ENCODE measurements at regions not wholly inside any gene's neighbourhood (a gene's known extent, or its start where the extent isn't known, plus 50 kb on each side); places are given as distances from the start of the nearest gene placed in this dataset.

DNA sequence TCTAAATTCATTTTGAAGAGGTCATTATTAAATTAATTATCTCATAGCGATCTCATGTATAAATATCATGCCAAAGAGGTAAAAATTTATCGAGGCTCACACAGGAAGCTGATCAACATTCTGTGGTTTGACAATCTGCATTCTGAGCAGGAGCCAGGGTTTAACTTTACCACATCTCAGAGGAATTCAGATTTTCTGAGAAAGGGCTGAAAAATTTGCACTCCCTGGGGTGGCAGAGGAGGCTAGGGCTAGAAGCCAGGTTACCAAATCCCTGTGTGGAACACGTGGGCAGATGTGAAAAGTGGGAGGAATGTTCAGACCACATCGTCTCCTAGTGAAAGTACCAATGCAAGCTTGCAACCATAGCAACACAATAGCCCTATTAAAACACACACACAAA lies 63.5 kb upstream of the CTLA4 start:
- DNase-seq (ENCODE audit: low read depth), result peak; percentile 89
- H3K4me3 ChIP-seq (ENCODE audit: low read depth, low read length), result no peak overlapping the region
- no peaks in the 10 kb centered on the region for H3K27me3 ChIP-seq (ENCODE audit: control insufficient read depth, insufficient read depth, low read length)
- ChIA-PET POLR2A (interaction anchor here (0.6 to 0.7 kb wide), 2 partner anchors 153 to 281 kb away, joined by 3 read pairs; no protein-coding TSS in a partner anchor), CTCF (interaction anchor here (0.7 to 1.8 kb wide), 4 partner anchors 13 to 350 kb away, joined by 3 to 8 read pairs (median 4); no protein-coding TSS in a partner anchor)
- TF ChIP-seq, protein P1, sequence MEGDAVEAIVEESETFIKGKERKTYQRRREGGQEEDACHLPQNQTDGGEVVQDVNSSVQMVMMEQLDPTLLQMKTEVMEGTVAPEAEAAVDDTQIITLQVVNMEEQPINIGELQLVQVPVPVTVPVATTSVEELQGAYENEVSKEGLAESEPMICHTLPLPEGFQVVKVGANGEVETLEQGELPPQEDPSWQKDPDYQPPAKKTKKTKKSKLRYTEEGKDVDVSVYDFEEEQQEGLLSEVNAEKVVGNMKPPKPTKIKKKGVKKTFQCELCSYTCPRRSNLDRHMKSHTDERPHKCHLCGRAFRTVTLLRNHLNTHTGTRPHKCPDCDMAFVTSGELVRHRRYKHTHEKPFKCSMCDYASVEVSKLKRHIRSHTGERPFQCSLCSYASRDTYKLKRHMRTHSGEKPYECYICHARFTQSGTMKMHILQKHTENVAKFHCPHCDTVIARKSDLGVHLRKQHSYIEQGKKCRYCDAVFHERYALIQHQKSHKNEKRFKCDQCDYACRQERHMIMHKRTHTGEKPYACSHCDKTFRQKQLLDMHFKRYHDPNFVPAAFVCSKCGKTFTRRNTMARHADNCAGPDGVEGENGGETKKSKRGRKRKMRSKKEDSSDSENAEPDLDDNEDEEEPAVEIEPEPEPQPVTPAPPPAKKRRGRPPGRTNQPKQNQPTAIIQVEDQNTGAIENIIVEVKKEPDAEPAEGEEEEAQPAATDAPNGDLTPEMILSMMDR (IDR thresholded peaks at IDR 0.05; ENCODE audit: insufficient read depth, low read depth, low read length), result no peak
- H3K36me3 ChIP-seq (ENCODE audit: control insufficient read depth, insufficient read depth, low read length), result no peaks in the 10 kb centered on the region

DNA sequence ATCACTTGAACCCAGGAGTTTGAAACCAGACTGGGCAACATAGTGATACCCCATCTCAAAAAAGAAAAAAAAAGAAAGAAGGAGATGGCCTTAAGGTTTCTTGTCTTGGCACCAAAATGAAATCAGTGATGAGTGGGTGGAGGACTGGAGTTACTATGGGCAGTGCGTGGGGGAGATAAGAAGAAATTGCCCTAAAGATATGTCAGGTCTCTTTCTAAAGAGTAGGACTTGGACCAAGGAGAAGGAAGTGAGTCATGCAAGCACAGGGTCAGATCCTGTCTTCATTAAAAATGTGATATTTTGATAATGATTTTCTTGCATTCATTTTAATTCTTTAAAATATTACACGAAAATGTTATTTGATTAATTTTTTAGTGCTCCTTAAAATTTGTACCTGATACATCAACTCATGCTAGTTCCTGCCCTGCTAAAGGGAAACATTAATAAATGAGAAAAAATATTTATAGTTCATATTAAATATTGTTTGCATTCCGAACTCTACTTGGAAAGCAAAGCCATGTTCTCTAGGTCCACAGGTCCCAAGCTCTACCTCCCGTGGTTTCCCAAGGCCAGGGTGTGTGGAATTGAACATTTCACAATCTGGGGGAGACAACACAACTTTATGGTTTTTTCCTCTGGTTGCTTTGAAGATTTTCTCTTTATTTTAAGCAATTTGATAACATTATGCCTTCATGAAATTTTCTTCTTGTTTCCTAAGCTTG lies 62.6 kb upstream of the CTLA4 start:
- Histone ChIP-seq H3K27me3 (ENCODE audit: control insufficient read depth, insufficient read depth, low read length) (no peaks in the 10 kb centered on the region), H3K4me3 (ENCODE audit: low read depth, low read length) (no peak overlapping the region), H3K36me3 (ENCODE audit: control insufficient read depth, insufficient read depth, low read length) (no peaks in the 10 kb centered on the region)
- CTCF ChIA-PET, result interaction anchor here (0.6 kb wide), 2 partner anchors 116 to 166 kb away, joined by 3 read pairs; no protein-coding TSS in a partner anchor
- POLR2A ChIA-PET, result no interaction called here
- TF ChIP-seq, protein P1 (IDR thresholded peaks at IDR 0.05; ENCODE audit: insufficient read depth, low read depth, low read length), result no peak
- no peak for DNase-seq (ENCODE audit: low read depth)

DNA sequence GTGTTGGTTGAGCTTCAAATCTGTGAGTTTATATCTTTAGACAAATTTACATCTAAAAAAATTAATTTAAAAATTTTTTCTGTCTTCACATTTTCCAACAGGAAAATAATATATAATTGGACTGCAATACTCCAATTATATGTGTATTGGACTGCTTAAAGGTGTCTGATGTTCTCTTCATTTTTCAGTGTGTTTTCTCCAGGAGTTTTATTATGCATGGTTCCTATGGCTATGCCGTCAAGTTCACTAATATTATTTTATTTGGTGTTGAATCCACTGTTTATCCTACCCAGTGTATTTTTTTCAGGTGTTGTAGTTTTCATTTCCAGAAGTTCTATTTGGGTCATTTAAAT lies 62.1 kb upstream of the CTLA4 start:
- no peaks in the 10 kb centered on the region for H3K27me3 ChIP-seq (ENCODE audit: control insufficient read depth, insufficient read depth, low read length)
- DNase-seq (ENCODE audit: low read depth), result no peak
- TF ChIP-seq, protein P1 (IDR thresholded peaks at IDR 0.05; ENCODE audit: insufficient read depth, low read depth, low read length), result no peak
- CTCF ChIA-PET, result interaction anchor here (0.6 kb wide), 2 partner anchors 117 to 167 kb away, joined by 3 read pairs; no protein-coding TSS in a partner anchor
- H3K4me3 ChIP-seq (ENCODE audit: low read depth, low read length), result no peak overlapping the region
- POLR2A ChIA-PET, result no interaction called here
- H3K36me3 ChIP-seq (ENCODE audit: control insufficient read depth, insufficient read depth, low read length), result no peaks in the 10 kb centered on the region

DNA sequence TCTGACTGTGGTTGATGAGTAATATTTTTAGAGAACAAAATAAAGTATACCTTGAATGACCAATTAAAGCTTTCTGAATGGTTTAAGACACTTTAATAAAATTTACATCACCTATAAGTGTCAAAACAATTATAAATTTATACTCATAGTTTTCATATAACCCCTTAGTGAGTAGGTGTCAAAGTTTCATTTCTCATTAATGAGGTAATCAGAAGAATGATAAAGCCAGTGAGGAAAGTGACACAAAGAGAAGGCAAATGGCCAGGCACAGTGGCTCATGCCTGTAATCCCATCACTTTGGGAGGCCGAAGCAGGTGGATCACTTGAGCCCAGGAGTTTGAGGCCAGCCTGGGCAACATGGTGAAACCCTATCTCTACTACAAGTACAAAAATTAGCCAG lies 60.8 kb upstream of the CTLA4 start:
- CTCF ChIA-PET, result no interaction called here

DNA sequence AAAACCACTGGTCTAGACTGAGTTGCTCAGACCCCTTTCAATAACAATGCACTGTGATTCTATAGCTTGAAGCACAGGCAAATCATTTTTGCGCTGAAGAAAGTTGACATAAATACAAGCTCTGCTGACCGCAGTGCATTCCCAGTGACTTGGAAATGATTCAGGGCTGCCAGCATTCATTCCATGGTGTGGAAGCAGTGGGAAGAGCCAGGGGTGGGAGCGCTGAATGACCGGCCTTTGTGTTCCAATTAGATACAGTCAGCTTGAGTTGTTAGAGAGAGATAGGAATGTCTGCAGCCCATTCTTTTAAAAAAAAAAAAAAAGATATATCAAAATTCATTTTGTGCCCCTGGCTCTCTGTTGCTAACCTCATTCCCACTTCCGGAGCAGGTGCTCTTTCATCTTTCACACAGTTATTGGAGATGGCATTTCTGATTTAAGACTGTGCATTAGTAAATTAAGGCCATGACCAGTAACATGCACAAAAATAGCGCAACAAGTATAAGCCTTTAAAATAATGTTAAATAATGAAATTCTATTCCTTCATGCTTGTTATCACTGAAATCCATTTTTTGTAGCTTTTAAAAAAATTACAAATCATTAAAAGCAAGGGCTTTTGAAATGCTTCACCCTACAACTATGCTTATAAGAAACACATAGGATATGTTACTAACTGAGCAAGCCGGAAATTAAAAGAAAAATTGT lies 59.4 kb upstream of the CTLA4 start:
- TF ChIP-seq, protein P1 (IDR thresholded peaks at IDR 0.05; ENCODE audit: insufficient read depth, low read depth, low read length), result no peak
- DNase-seq (ENCODE audit: low read depth), result no peak
- Histone ChIP-seq H3K4me3 (ENCODE audit: low read depth, low read length) (no peak overlapping the region), H3K36me3 (ENCODE audit: control insufficient read depth, insufficient read depth, low read length) (no peaks in the 10 kb centered on the region), H3K27me3 (ENCODE audit: control insufficient read depth, insufficient read depth, low read length) (no peaks in the 10 kb centered on the region)
- ChIA-PET CTCF (interaction anchor here (0.6 to 2.5 kb wide), 4 partner anchors 26 to 569 kb away, joined by 3 to 11 read pairs (median 4); partner anchors contain the start of gene CYP20A1), POLR2A (interaction anchor here (0.7 kb wide), 1 partner anchor 278 kb away, joined by 3 read pairs; no protein-coding TSS in a partner anchor)

More for the DNA sequence above, 60.8 kb upstream of the CTLA4 start:
- DNase-seq (ENCODE audit: low read depth), result no peak
- TF ChIP-seq, protein P1 (IDR thresholded peaks at IDR 0.05; ENCODE audit: insufficient read depth, low read depth, low read length), result no peak
- Histone ChIP-seq H3K36me3 (ENCODE audit: control insufficient read depth, insufficient read depth, low read length) (no peaks in the 10 kb centered on the region), H3K4me3 (ENCODE audit: low read depth, low read length) (no peak overlapping the region), H3K27me3 (ENCODE audit: control insufficient read depth, insufficient read depth, low read length) (no peaks in the 10 kb centered on the region)
- POLR2A ChIA-PET, result no interaction called here
